Hematopoietic multipotent progenitor cell treated with erythropoietin and hydrocortisone succinate and interleukin-3 and kit ligand, for 17 days (in vitro differentiated cells): ENCODE measurements at regions not wholly inside any gene's neighbourhood (a gene's known extent, or its start where the extent isn't known, plus 50 kb on each side); places are given as distances from the start of the nearest gene placed in this dataset.

ENCODE experiments used
- DNase-seq: peaks from one replicate; pipeline ENCODE4 v3.0.0-alpha.2; 2015; ENCODE audit warnings: low spot score

GRCh38 chr1:110816945-110817344 lies 56.0 kb upstream of the CD53 start:
- DNase-seq, result no peak

GRCh38 chr1:110811529-110811928 lies 61.4 kb upstream of the CD53 start:
- DNase-seq, result no peak

GRCh38 chr1:110800079-110800478 lies 72.9 kb upstream of the CD53 start:
- DNase-seq, result no peak

- DNase-seq, result no peak
Observed at GRCh38 chr1:110798691-110799256, 74.2 kb upstream of the CD53 start.

- no peak for DNase-seq
Observed at GRCh38 chr1:110788673-110789072, 84.3 kb upstream of the CD53 start.

- DNase-seq, result no peak
Observed at GRCh38 chr1:110787328-110788071, 85.4 kb upstream of the CD53 start.

GRCh38 chr1:110786802-110787327 lies 86.1 kb upstream of the CD53 start:
- DNase-seq, result no peak

- DNase-seq, result no peak
Observed at GRCh38 chr1:110785612-110786011, 87.3 kb upstream of the CD53 start.

GRCh38 chr1:110785055-110785454 lies 87.9 kb upstream of the CD53 start:
- DNase-seq, result no peak

GRCh38 chr1:110783292-110783918 lies 89.5 kb upstream of the CD53 start:
- peak; percentile 67 for DNase-seq

GRCh38 chr1:110781525-110781924 lies 91.4 kb upstream of the CD53 start:
- no peak for DNase-seq

- peak; percentile 81 for DNase-seq
Observed at GRCh38 chr1:110780600-110781484, 92.1 kb upstream of the CD53 start.

GRCh38 chr1:110779636-110780035 lies 93.3 kb upstream of the CD53 start:
- DNase-seq, result no peak

GRCh38 chr1:110778821-110779220 lies 94.1 kb upstream of the CD53 start:
- DNase-seq, result no peak

- no peak for DNase-seq
Observed at GRCh38 chr1:110777228-110777627, 95.7 kb upstream of the CD53 start.

GRCh38 chr1:110774398-110774797 lies 98.5 kb upstream of the CD53 start:
- no peak for DNase-seq

GRCh38 chr1:110773813-110774212 lies 99.1 kb upstream of the KCNA3 start:
- DNase-seq, result no peak

- DNase-seq, result no peak
Observed at GRCh38 chr1:110771245-110772022, 96.7 kb upstream of the KCNA3 start.

GRCh38 chr1:110770832-110771231 lies 96.1 kb upstream of the KCNA3 start:
- no peak for DNase-seq

- no peak for DNase-seq
Observed at GRCh38 chr1:110768605-110769004, 93.9 kb upstream of the KCNA3 start.

- no peak for DNase-seq
Observed at GRCh38 chr1:110766336-110766647, 91.6 kb upstream of the KCNA3 start.
